ENCODE measurements at regions not wholly inside any gene's neighbourhood (a gene's known extent, or its start where the extent isn't known, plus 50 kb on each side); places are given as distances from the start of the nearest gene placed in this dataset.

DNA sequence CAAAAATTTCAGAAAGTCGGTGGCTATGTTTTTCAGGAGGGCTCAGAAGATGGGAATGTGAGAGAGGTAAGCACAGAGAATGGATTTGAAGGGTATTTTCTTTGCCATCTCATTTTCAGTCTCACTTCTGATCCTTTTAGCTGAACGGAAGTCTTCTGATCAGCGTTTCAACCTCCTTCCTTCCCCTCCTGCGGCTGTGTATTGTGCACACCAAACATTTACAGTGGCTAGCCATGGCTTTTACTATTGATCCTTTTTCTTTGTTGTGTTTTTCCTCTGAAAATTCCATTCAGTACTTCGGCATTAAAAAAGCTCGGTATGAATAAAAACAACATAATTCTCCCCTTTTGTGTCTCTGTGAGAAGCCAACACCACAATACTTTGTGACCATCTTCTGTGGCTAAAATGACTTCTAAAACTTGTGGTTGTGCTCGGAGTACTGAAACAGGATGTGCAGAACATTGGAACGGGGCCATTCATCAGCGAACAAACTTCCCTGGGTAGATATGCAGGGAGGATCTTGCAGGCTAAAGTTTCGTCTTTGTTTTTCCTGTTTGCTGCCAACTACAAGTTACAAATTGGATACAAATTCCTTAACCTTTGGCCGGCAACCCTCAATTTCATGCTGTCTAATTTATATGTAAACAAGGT, 260.8 kb upstream of the FAM98A start:
- no peaks in the 10 kb centered on the region for H3K36me3 ChIP-seq (ENCODE audit: control insufficient read depth, insufficient read depth, low read length)
- H3K27ac ChIP-seq (ENCODE audit: low read length) = no peak overlapping the region
- no peaks in the 10 kb centered on the region for H3K27me3 ChIP-seq (ENCODE audit: control insufficient read depth, insufficient read depth, low read length)
- no CpG with 5 or more reads among the region's 11 CpGs for WGBS (ENCODE audit: insufficient coverage, insufficient read length)
- no peaks in the 10 kb centered on the region; the same call in 1 of the 2 replicates for H3K9me3 ChIP-seq (ENCODE audit: control insufficient read depth, insufficient read depth, low read length)
- no peak for DNase-seq (ENCODE audit: low read depth, low spot score)
- H3K4me1 ChIP-seq (ENCODE audit: control insufficient read depth, insufficient read depth, low read length) = no peaks in the 10 kb centered on the region
- H3K4me3 ChIP-seq (ENCODE audit: low read length) = no peak overlapping the region

DNA sequence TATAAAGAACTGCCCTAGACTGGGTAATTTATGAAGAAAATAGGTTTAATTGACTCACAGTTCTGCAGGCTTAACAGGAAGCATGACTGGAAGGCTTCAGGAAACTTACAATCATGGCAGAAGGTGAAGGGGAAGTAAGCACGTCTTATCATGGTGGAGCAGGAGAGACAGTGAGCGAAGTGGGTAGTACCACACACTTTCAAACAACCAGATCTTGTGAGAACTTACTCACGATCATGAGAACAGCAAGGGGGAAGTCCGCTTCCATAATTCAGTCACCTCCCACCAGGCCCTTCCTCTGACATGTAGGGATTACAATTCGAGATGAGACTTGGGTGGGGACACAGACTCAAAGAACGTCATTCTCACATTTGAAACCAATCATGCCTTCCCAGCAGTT, 260.1 kb upstream of the FAM98A start:
- DNase-seq (ENCODE audit: low read depth, low spot score) = no peak
- Histone ChIP-seq H3K4me3 (ENCODE audit: low read length) (no peak overlapping the region), H3K27ac (ENCODE audit: low read length) (no peak overlapping the region)

DNA sequence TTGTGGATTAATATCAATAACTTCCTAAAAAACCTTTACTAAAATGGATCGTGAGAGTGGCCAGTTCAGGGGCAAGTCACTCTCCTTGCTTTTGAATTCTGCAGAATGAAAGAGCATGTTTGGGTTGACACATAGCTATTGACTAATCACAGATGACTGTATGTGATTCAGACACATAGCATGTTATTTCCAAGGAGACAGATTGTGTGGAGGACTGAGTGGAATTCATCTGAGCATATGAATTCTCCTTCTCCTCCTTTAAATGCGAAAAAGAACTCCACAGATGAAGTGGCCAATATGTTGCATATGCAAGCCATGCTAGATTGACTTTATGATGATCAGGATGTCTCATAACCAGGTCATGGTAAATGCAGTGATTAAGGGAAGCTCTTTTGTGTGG, 249.4 kb upstream of the FAM98A start:
- Histone ChIP-seq H3K9me3 (ENCODE audit: control insufficient read depth, insufficient read depth, low read length) (peaks cover 3% of the 10 kb centered on the region), H3K36me3 (ENCODE audit: control insufficient read depth, insufficient read depth, low read length) (no peaks in the 10 kb centered on the region), H3K4me1 (ENCODE audit: control insufficient read depth, insufficient read depth, low read length) (no peaks in the 10 kb centered on the region), H3K27me3 (ENCODE audit: control insufficient read depth, insufficient read depth, low read length) (no peaks in the 10 kb centered on the region), H3K27ac (ENCODE audit: low read length) (no peak overlapping the region), H3K4me3 (ENCODE audit: low read length) (no peak overlapping the region)
- WGBS (ENCODE audit: insufficient coverage, insufficient read length) = no CpG with 5 or more reads among the region's 2 CpGs
- no peak for DNase-seq (ENCODE audit: low read depth, low spot score)

More for the DNA sequence above, 260.1 kb upstream of the FAM98A start:
- Histone ChIP-seq H3K9me3 (ENCODE audit: control insufficient read depth, insufficient read depth, low read length) (no peaks in the 10 kb centered on the region; the same call in 1 of the 2 replicates), H3K27me3 (ENCODE audit: control insufficient read depth, insufficient read depth, low read length) (no peaks in the 10 kb centered on the region), H3K4me1 (ENCODE audit: control insufficient read depth, insufficient read depth, low read length) (no peaks in the 10 kb centered on the region), H3K36me3 (ENCODE audit: control insufficient read depth, insufficient read depth, low read length) (no peaks in the 10 kb centered on the region)
- WGBS (ENCODE audit: insufficient coverage, insufficient read length) = no CpG with 5 or more reads among the region's 6 CpGs

GRCh38 chr2:33839791-33840190, 240.7 kb upstream of the FAM98A start:
- Histone ChIP-seq H3K36me3 (ENCODE audit: control insufficient read depth, insufficient read depth, low read length) (no peaks in the 10 kb centered on the region), H3K27ac (ENCODE audit: low read length) (no peak overlapping the region), H3K4me1 (ENCODE audit: control insufficient read depth, insufficient read depth, low read length) (no peaks in the 10 kb centered on the region), H3K4me3 (ENCODE audit: low read length) (no peak overlapping the region), H3K9me3 (ENCODE audit: control insufficient read depth, insufficient read depth, low read length) (no peaks in the 10 kb centered on the region), H3K27me3 (ENCODE audit: control insufficient read depth, insufficient read depth, low read length) (no peaks in the 10 kb centered on the region)
- DNase-seq (ENCODE audit: low read depth, low spot score) = no peak
- no CpG with 5 or more reads among the region's 7 CpGs for WGBS (ENCODE audit: insufficient coverage, insufficient read length)

DNA sequence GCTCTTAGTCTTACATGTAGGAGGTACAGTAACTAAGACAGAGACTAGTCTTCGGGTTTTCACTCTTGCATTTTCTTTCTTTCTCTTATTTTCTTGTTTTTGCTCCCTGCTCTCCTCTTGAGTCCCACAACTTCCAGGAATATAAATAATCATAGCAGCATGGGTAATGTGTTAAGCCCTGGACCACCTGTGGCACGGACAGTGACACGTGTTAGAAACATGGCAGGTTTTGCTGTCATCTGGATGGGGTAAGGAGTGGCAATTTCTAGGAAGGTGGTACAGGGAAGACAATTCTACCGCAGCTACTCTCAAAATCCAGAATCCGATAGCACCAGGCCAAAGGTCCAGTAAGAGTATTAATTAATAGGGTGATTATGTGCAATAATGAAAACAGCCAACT, 237.5 kb upstream of the FAM98A start:
- no peaks in the 10 kb centered on the region for H3K9me3 ChIP-seq (ENCODE audit: control insufficient read depth, insufficient read depth, low read length)
- no CpG with 5 or more reads among the region's 5 CpGs for WGBS (ENCODE audit: insufficient coverage, insufficient read length)
- no peaks in the 10 kb centered on the region for H3K36me3 ChIP-seq (ENCODE audit: control insufficient read depth, insufficient read depth, low read length)
- no peak for DNase-seq (ENCODE audit: low read depth, low spot score)
- no peaks in the 10 kb centered on the region for H3K27me3 ChIP-seq (ENCODE audit: control insufficient read depth, insufficient read depth, low read length)
- no peak overlapping the region for H3K27ac ChIP-seq (ENCODE audit: low read length)
- no peaks in the 10 kb centered on the region for H3K4me1 ChIP-seq (ENCODE audit: control insufficient read depth, insufficient read depth, low read length)
- H3K4me3 ChIP-seq (ENCODE audit: low read length) = no peak overlapping the region

- no peaks in the 10 kb centered on the region for H3K27me3 ChIP-seq (ENCODE audit: control insufficient read depth, insufficient read depth, low read length)
- no peaks in the 10 kb centered on the region for H3K4me1 ChIP-seq (ENCODE audit: control insufficient read depth, insufficient read depth, low read length)
- H3K36me3 ChIP-seq (ENCODE audit: control insufficient read depth, insufficient read depth, low read length) = no peaks in the 10 kb centered on the region
- no peaks in the 10 kb centered on the region for H3K9me3 ChIP-seq (ENCODE audit: control insufficient read depth, insufficient read depth, low read length)
- DNase-seq (ENCODE audit: low read depth, low spot score) = no peak
- H3K27ac ChIP-seq (ENCODE audit: low read length) = no peak overlapping the region
- WGBS (ENCODE audit: insufficient coverage, insufficient read length) = no CpG with 5 or more reads among the region's 1 CpG
- H3K4me3 ChIP-seq (ENCODE audit: low read length) = no peak overlapping the region
Measured at GRCh38 chr2:33835911-33836310, 236.8 kb upstream of the FAM98A start.

DNA sequence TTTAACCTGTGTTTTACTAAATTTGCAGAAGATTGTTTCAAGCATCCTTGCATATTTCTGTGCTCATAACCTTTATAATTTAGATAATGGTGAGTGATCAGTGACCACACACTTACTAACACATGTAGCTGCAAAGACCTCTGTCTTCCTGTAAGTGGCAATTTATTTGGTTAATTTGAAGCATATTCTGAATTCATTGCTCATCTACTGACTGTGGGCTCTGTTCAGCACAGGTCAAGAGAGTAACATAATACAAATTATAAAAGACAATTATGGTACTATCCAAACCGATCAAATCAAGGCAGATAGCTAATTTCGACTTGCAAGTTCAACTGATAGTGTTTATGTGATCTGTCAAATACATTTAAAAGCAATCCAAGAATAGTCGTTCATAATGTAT, 223.9 kb upstream of the FAM98A start:
- Histone ChIP-seq H3K27me3 (ENCODE audit: control insufficient read depth, insufficient read depth, low read length) (no peaks in the 10 kb centered on the region), H3K9me3 (ENCODE audit: control insufficient read depth, insufficient read depth, low read length) (no peaks in the 10 kb centered on the region), H3K4me3 (ENCODE audit: low read length) (no peak overlapping the region), H3K36me3 (ENCODE audit: control insufficient read depth, insufficient read depth, low read length) (no peaks in the 10 kb centered on the region), H3K4me1 (ENCODE audit: control insufficient read depth, insufficient read depth, low read length) (no peaks in the 10 kb centered on the region), H3K27ac (ENCODE audit: low read length) (no peak overlapping the region)
- no peak for DNase-seq (ENCODE audit: low read depth, low spot score)
- WGBS (ENCODE audit: insufficient coverage, insufficient read length) = no CpG with 5 or more reads among the region's 3 CpGs

DNA sequence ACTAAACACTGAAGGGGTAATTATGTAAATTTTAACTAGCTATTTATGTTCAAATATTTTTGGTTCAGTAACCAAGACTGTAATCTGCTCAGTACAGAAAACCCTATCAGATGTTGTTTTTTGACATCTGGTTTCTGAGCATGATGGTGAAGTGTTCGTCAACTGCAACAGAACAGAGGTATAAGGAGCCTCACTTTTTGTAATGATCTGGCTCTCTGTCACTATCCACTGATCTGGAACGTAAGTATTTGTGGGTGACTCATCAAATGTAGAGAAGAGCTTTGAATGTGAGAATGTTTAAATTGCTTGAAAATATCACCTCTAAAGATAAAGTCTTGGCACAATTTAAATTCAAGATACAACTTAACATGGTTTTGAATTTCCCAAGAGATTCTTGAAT, 213.6 kb upstream of the FAM98A start:
- no peaks in the 10 kb centered on the region for H3K9me3 ChIP-seq (ENCODE audit: control insufficient read depth, insufficient read depth, low read length)
- no peaks in the 10 kb centered on the region; the same call in 1 of the 2 replicates for H3K4me1 ChIP-seq (ENCODE audit: control insufficient read depth, insufficient read depth, low read length)
- no CpG with 5 or more reads among the region's 2 CpGs for WGBS (ENCODE audit: insufficient coverage, insufficient read length)
- H3K36me3 ChIP-seq (ENCODE audit: control insufficient read depth, insufficient read depth, low read length) = no peaks in the 10 kb centered on the region
- H3K4me3 ChIP-seq (ENCODE audit: low read length) = no peak overlapping the region
- no peak for DNase-seq (ENCODE audit: low read depth, low spot score)
- no peak overlapping the region for H3K27ac ChIP-seq (ENCODE audit: low read length)
- no peaks in the 10 kb centered on the region for H3K27me3 ChIP-seq (ENCODE audit: control insufficient read depth, insufficient read depth, low read length)

GRCh38 chr2:33810046-33810835, 211.1 kb upstream of the FAM98A start:
- Histone ChIP-seq H3K9me3 (ENCODE audit: control insufficient read depth, insufficient read depth, low read length) (no peaks in the 10 kb centered on the region), H3K27me3 (ENCODE audit: control insufficient read depth, insufficient read depth, low read length) (no peaks in the 10 kb centered on the region), H3K4me3 (ENCODE audit: low read length) (no peak overlapping the region), H3K36me3 (ENCODE audit: control insufficient read depth, insufficient read depth, low read length) (no peaks in the 10 kb centered on the region), H3K27ac (ENCODE audit: low read length) (no peak overlapping the region), H3K4me1 (ENCODE audit: control insufficient read depth, insufficient read depth, low read length) (no peaks in the 10 kb centered on the region; the same call in 1 of the 2 replicates)
- DNase-seq (ENCODE audit: low read depth, low spot score) = no peak
- WGBS (ENCODE audit: insufficient coverage, insufficient read length) = no CpG with 5 or more reads among the region's 9 CpGs

DNA sequence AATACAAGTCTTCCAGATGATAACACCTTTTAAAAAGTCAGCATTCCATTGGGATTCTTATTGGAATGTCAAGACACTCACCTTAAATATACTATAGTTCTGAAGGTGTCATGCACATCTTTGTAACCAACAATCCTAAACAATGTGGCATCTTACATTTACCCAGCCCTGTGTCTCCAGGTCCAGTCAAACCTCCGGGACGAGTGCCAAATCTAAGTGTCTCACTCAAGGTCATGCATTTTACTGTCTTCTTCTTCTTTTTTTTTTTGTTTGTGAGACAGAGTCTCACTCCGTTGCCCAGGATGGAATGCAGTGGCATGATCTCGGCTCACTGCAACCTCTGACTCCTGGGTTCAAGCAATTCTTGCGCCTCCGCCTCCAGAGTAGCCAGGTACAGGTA, 206.9 kb upstream of the FAM98A start:
- Histone ChIP-seq H3K27ac (ENCODE audit: low read length) (no peak overlapping the region), H3K9me3 (ENCODE audit: control insufficient read depth, insufficient read depth, low read length) (no peaks in the 10 kb centered on the region), H3K4me1 (ENCODE audit: control insufficient read depth, insufficient read depth, low read length) (no peaks in the 10 kb centered on the region; the same call in 1 of the 2 replicates), H3K27me3 (ENCODE audit: control insufficient read depth, insufficient read depth, low read length) (no peaks in the 10 kb centered on the region), H3K4me3 (ENCODE audit: low read length) (no peak overlapping the region), H3K36me3 (ENCODE audit: control insufficient read depth, insufficient read depth, low read length) (no peaks in the 10 kb centered on the region)
- WGBS (ENCODE audit: insufficient coverage, insufficient read length) = no CpG with 5 or more reads among the region's 6 CpGs
- DNase-seq (ENCODE audit: low read depth, low spot score) = no peak

DNA sequence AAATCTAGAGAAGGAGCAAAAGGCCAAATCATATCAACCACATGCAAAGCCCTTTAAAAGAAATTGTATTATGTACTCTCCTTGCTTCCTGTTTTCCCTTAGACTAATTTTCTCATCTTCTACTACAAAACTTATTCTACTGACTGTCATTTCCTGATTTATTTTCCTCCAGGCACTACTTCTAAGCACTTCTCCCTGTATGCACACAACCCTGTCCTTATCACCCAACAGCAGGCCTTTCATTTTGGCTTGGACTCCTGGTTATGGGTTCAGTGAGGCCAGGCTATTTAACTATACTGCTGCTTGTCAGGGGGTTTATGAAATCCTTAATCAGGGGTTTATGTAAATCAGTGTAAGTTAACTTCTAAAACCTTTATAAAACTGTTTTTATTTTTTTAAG, 205.1 kb upstream of the FAM98A start:
- Histone ChIP-seq H3K36me3 (ENCODE audit: control insufficient read depth, insufficient read depth, low read length) (no peaks in the 10 kb centered on the region), H3K27ac (ENCODE audit: low read length) (no peak overlapping the region), H3K27me3 (ENCODE audit: control insufficient read depth, insufficient read depth, low read length) (no peaks in the 10 kb centered on the region), H3K9me3 (ENCODE audit: control insufficient read depth, insufficient read depth, low read length) (no peaks in the 10 kb centered on the region), H3K4me3 (ENCODE audit: low read length) (no peak overlapping the region), H3K4me1 (ENCODE audit: control insufficient read depth, insufficient read depth, low read length) (no peaks in the 10 kb centered on the region)
- no peak for DNase-seq (ENCODE audit: low read depth, low spot score)

Data from iPS DF 6.9 (cell line).